ENCODE measurements at regions not wholly inside any gene's neighbourhood (a gene's known extent, or its start where the extent isn't known, plus 50 kb on each side); places are given as distances from the start of the nearest gene placed in this dataset.
"Not testable (repeated sequence)": the region's sequence is repeated elsewhere in the genome, so short reads cannot be mapped to it uniquely, and the experiment has no call there.

DNA sequence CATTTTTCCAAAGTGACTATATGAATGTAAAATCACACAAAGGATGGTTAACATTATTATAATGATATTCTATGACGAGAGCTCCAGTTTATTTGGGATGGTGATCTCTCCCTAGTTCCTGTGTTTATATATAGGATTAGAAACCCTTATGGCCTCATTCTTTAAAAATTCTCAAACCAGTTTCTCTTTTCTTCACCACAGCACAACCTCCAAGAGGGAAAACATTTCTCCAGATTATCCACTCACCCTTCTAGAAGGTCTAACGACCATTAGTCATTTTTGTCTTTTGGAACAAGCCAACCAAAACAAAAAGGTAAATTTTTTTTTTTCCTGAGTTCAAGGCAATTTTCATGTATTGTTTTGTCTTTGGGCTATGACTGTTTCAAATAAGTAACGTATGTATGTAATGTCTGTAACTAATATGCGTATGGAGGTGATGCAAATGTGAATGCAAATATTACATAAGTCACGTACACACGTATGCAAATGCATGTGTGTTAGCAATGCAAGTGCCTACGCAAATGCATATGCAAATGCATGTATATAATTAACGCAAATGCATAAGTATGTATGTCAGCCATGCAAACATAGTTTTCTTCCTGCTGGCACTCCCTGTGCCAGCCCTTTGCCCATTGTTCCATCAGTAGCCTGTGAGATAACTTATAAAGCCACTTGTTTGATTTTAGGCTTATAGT lies 72.5 kb upstream of the MORC3 start:
- no peak for DNase-seq (ENCODE audit: low read depth)

DNA sequence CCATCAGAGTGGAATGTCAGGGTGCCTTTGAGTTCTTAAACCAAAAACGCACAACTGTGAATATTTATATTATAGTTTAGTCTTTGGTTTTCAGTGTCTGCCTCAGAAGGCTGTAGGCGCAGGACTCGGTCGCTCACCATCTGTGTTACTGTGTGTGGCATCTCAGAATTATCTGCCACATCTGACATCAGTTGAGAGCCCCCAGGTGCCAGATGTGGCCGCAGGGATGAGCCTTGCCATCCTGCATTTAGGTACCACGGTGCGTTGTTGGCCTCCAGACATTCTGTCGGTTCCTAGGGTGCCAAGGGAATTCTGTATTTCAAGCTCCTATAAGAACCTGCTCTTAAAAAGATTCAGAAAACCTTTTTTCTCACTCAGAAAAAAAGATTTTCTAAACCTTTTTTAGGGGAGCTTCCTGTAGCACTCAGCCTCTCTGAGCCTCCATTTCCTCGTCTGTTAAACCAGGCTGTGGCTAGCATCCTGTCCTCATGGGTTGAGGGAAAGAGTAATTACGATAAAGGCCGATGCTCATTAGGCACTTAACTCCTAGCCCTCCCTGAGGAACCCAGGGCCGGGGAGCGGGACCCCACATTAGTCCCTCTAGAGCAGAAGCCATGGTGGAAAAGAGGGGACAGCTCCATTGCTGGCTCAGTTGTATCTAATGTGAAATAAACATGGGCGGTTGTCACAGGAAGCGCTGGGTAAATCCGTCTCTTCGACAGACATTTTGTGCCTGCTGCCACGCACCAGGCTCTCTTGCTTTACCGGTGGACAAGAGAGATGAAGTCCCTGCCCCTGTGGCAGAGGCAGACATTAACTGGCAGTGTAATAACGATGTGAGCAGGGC lies 70.2 kb upstream of the MORC3 start:
- DNase-seq (ENCODE audit: low read depth): no peak

DNA sequence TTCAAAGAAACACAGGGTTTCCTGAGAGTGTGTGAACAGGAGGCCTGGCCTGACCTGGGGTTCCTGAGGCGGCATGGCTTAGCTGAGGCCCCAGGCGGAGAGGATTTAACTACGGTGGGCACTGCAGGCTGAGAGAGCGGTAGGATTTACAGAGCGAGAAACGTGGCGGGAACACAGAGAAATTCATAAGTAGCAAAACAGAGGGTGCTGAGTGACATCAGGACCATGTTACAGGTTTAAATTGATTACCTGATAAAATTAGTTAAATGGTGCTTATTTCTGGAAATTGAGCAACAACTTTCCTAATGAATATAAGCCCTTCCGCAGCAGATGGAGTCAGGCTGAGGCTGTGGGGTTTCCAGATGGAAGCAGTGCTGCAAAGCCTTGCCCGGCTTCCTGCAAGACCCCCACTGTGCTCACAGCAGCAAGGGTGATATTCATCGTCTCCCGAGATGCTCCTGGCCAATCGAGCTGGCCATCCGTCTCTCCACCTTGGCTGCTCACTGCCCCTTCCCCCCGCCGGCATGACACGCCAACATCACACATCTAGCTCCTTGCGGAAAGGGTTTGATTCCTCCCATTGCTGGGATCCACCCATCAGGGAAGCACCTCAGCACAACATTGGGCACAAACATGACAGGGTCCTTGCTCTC lies 69.4 kb upstream of the MORC3 start:
- DNase-seq (ENCODE audit: low read depth): no peak

DNA sequence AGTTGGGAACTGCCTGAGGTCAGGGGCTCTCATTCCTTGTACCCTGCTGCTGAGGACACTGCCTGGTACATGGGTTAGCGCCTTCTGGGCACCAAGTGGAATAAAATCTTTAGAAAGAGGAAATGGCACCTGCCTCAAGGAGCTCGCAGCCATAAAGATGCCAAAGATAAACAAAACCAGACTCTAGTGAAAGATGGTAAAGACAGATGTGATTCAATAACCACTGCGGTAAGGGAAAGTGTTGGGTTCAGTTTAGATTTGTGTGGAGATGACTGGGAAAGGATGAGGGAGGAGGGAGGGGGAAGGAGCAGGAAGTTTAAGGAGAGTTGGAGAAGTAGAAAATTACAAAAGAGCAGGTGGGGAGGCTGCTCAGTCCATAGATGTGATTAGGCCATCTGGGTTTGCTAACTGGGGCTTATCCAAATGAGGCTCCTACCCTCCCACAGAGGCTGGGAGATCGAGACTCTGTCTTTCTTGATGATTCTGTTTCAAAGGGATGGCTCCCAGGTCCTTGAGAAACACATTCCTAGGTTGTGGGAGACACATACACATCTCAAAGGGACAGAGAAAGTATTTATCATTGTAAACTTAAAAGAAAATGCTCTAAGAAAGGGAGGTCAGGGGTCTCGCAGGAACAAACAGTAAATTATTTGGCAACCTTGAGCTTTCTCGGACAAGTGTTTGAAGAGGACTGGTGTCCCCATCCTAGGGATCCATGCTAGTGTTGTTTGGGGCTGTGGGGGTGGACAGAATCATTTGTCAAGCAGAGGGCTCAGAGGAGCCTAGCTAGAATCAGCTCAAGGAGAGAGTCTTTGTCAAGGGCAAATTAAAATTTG lies 65.7 kb upstream of the MORC3 start:
- DNase-seq (ENCODE audit: low read depth): no peak

DNA sequence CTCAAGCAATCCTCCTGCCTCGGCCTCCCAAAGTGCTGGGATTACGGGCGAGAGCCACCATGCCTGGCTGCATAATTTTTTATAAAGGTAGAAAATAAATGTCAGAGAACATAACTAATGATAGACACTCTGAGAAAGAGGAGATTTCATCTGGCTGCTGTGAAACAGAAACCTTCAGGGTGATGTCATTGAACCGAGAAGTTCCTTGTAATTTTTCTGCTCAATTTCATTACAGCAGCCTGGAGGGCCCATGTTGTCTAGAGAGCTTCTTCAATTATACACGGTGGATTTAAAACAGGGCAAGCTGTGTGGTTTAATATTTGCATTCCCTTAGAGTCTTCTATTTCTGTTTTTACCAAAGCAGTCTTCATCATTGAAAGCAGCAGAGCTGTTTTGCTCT lies 64.3 kb upstream of the MORC3 start:
- no peak for DNase-seq (ENCODE audit: low read depth)

DNA sequence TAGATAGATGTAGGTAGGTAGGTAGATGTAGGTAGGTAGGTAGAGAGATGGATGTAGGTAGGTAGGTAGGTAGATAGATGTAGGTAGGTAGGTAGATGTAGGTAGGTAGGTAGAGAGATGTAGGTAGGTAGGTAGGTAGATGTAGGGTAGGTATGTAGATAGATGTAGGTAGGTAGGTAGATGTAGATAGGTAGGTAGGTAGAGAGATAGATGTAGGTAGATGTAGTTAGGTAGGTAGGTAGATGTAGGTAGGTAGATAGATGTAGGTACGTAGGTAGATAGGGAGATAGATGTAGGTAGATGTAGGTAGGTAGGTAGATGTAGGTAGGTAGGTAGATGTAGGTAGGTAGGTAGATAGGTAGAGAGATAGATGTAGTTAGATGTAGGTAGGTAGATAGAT lies 62.3 kb upstream of the MORC3 start:
- no peak for DNase-seq (ENCODE audit: low read depth)

DNA sequence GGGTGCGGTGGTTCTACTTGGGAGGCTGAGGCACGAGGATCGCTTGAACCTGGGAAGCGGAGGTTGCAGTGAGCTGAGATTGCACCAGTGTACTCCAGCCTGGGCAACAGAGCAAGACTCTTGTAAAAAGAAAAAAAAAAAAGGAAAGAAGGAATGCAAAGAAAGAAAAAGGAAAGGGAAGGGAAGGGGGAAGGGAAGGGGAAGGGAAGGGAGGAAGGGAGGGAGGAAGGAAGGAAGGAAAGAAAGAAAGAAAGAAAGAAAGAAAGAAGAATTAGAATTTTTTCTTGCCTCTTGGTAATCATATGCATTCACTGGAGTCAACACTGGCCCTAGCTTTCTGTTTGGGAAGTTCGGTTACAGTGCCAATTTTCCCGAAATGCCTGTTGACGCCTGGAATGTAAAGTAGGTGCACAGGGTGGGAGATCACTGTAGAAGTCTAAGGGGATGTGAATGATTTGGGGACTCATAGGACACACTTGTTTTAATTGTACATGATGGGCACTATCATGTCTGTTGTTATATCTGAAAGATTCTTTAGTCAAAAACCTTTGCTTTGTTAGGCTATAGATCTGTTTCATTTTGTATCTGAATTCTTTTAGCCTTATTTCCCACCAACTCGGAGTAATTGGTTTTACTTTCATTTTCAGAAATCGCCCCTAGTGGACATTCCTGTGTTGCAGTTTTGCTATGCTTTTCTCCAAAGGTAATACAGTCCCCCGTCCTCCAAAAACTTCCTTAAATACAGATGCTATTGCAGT lies 59.8 kb upstream of the MORC3 start:
- DNase-seq (ENCODE audit: low read depth): no peak

DNA sequence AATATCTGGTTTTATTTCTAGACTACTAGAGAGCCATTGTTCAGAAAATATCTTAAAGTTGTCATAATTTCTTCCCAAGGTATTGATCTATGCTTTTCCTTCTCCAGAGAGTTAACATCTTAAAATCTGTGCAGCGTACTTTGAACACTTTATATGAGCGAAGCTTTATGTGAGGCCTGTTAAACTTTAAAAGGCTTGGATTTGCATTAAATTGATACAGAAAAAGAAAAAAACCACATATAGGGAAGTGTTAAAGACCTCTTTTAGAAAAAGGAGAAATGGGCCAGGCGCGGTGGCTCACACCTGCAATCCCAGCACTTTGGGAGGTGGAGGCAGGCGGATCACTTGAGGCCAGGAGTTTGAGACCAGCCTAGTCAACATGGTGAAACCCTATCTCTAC lies 59.2 kb upstream of the MORC3 start:
- no peak for DNase-seq (ENCODE audit: low read depth)

DNA sequence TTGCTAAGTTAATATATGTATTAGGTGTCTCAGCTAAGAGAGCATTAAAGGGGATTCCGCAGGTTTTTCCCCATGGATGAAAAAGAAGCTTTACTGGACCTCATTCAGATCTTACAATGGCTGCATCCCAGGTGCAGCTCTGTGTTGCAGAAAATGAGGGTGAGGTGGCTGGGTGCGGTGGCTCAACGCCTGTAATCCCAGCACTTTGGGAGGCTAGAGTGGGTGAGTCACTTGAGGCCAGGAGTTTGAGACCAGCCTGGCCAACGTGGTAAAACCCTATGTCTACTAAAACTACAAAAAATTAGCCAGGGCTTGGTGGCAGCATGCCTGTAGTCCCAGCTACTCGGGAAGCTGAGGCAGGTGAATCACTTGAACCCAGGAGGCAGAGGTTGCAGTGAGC lies 58.5 kb upstream of the MORC3 start:
- no peak for DNase-seq (ENCODE audit: low read depth)

DNA sequence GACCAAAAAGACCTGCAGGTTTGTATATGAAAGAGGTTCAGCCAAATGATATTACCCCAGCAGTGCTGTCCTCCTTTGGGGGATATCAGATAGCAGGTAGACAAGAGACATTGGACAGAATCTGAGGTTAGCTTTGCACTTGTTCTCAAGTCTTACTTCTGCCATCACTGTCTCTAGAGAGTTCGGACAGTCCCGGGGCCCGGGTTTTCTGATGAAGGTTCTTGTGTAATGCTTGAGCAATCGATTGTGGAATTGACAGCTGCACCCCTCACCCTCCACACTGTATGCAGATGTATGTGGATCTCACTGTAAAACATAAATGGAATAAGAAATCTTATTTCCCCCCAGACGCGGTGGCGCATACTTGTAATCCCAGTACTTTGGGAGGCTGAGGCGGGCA lies 56.2 kb upstream of the MORC3 start:
- no peak for DNase-seq (ENCODE audit: low read depth)

DNA sequence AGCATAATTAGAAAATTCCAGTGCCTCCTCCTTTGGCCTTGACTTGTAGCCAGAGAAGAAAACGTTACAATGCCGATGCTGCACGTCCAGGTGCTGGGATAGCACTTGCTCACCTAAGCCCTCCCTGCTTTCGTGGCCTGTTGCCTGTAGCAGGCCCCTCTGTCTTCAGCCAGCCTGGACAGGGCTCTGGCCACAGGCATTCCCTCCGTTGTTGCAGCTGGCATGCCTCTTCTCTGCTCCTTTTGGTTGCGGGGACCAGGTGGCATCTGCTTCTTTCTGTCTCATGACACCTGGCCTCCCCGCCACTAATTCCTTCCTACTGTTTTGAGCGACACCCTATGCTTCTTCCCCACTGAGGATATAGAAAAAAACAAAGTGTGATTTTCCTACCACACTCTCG lies 54.6 kb upstream of the MORC3 start:
- DNase-seq (ENCODE audit: low read depth): no peak

DNA sequence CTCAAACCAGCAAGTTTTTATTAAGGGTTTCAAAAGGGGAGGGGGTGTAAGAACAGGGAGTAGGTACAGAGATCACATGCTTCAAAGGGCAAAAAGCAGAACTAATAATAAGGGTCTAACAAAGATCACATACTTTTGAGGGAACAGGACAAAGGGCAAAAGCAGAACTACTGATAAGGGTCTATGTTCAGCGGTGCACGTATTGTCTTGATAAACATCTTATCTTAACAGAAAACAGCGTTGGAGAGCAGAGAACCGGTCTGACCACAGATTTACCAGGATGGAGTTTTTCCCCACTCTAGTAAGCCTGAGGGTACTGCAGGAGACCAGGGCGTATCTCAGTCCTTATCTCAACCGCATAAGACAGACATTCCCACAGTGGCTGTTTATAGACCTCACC lies 52.2 kb upstream of the MORC3 start:
- DNase-seq (ENCODE audit: low read depth): not testable (repeated sequence)

DNA sequence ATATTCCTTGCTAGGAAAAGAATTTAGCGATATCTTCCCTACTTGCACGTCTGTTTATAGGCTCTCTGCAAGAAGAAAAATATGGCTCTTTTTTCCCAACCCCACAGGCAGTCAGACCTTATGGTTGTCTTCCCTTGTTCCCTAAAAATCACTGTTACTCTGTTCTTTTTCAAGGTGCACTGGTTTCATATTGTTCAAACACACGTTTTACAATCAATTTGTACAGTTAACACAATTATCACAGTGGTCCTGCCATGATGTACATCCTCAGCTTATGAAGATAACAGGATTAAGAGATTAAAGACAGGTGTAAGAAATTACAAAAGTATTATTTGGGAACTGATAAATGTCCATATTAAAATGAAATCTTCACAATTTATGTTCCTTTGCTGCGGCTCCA lies 51.7 kb upstream of the MORC3 start:
- DNase-seq (ENCODE audit: low read depth): not testable (repeated sequence)

Measured in stimulated activated CD8-positive, alpha-beta memory T cell treated with anti-CD3 and anti-CD28 coated beads, Interleukin-4, amount 100 ng/mL, for 24 hours (primary cell).